H1 (cell line): ENCODE measurements at regions not wholly inside any gene's neighbourhood (a gene's known extent, or its start where the extent isn't known, plus 50 kb on each side); places are given as distances from the start of the nearest gene placed in this dataset.

Source experiments
- CTCF ChIA-PET: fragments of 300-600 bp; sonication (Branson Sonifier 250); formaldehyde crosslinking; loops from one replicate; lab custom pipeline; 2021; ENCODE audit not compliant: partially characterized antibody; lab: Charles Lee
- POLR2A ChIA-PET: fragments of 300-600 bp; sonication (Branson Sonifier 250); formaldehyde crosslinking; loops from one replicate; lab custom pipeline; 2021; ENCODE audit warnings: inconsistent platforms; ENCODE audit not compliant: partially characterized antibody; lab: Charles Lee
- DNase-seq, 2 experiments: peaks; one replicate each; pipeline versions ENCODE4 v3.0.0 to v3.0.0-alpha.2; 2010 to 2022; ENCODE audit warnings: low spot score in 2 of 2, low read depth in 1 of 2, mixed read lengths in 1 of 2
- FAIRE-seq: peaks from 2 replicates; lab custom pipeline; 2011; peaks lifted over from hg19 to GRCh38; lab: Jason Lieb, UNC
- H2AFZ ChIP-seq: 2 replicates; pipeline ENCODE4 v1.8.1; 2012; ENCODE audit warnings: low read length, inconsistent platforms
- H2AK5ac ChIP-seq: 2 replicates; pipeline ENCODE4 v1.6.1; 2013; ENCODE audit warnings: low read depth, low read length
- H2BK120ac ChIP-seq: replicated peaks from 2 replicates; pipeline ENCODE3; 2013; ENCODE audit warnings: low read depth, low read length, inconsistent platforms
- H2BK12ac ChIP-seq: 2 replicates; pipeline ENCODE4 v1.6.1; 2013; ENCODE audit warnings: low read depth, low read length
- H2BK15ac ChIP-seq: 2 replicates; pipeline ENCODE4 v1.6.1; 2013; ENCODE audit warnings: low read length
- H2BK20ac ChIP-seq: 2 replicates; pipeline ENCODE4 v1.6.1; 2013; ENCODE audit warnings: low read length
- H2BK5ac ChIP-seq: 2 replicates; pipeline ENCODE4 v1.6.1; 2013; ENCODE audit warnings: low read depth, low read length
- H3K14ac ChIP-seq: 2 replicates; pipeline ENCODE4 v1.6.1; 2013; ENCODE audit warnings: inconsistent platforms; ENCODE audit not compliant: insufficient read length
- H3K18ac ChIP-seq: 2 replicates; pipeline ENCODE4 v1.6.1; 2013; ENCODE audit warnings: low read length; ENCODE audit errors: extremely low read depth
- H3K23ac ChIP-seq: 2 replicates; pipeline ENCODE4 v1.6.1; 2013; ENCODE audit warnings: inconsistent platforms; ENCODE audit not compliant: insufficient read length
- H3K23me2 ChIP-seq: 2 replicates; pipeline ENCODE4 v1.6.1; 2013; ENCODE audit warnings: low read depth, low read length
- H3K27ac ChIP-seq: 2 replicates; pipeline ENCODE4 v1.6.1; 2011; ENCODE audit warnings: low read depth, low read length, inconsistent platforms
- H3K27me3 ChIP-seq, 4 experiments: replicated peaks in 1 of 4; 1 replicate in 1 of 4; 2 replicates in 3 of 4; pipeline versions ENCODE4 v1.6.1 to v1.8.1; 2011 to 2013; ENCODE audit warnings: low read length in 3 of 4, mild to moderate bottlenecking in 3 of 4, inconsistent platforms in 2 of 4, mixed read lengths in 2 of 4, moderate library complexity in 1 of 4; ENCODE audit not compliant: control insufficient read depth in 3 of 4, insufficient read depth in 3 of 4; ENCODE audit errors: extremely low read depth in 1 of 4
- H3K36me3 ChIP-seq, 4 experiments: 2 replicates each; pipeline versions ENCODE4 v1.6.1 to v1.8.1; 2011 to 2013; ENCODE audit warnings: mild to moderate bottlenecking in 4 of 4, low read length in 3 of 4, moderate library complexity in 2 of 4, control low read depth in 1 of 4, inconsistent platforms in 1 of 4; ENCODE audit not compliant: insufficient read depth in 4 of 4, control insufficient read depth in 2 of 4
- H3K4ac ChIP-seq: replicated peaks from 2 replicates; pipeline ENCODE3; 2013; ENCODE audit warnings: low read length, low read depth, mixed read lengths, inconsistent platforms; ENCODE audit not compliant: insufficient read length
- H3K4me1 ChIP-seq, 4 experiments: replicated peaks in 1 of 4; 1 replicate in 1 of 4; 2 replicates in 3 of 4; pipeline versions ENCODE4 v1.6.1 to v1.8.1; 2011 to 2013; ENCODE audit warnings: low read length in 3 of 4, inconsistent platforms in 2 of 4, mixed read lengths in 1 of 4; ENCODE audit not compliant: insufficient read depth in 4 of 4, control insufficient read depth in 3 of 4
- H3K4me2 ChIP-seq, 2 experiments: 2 replicates each; pipeline versions ENCODE4 v1.6.1 to v1.8.1; 2011 to 2013; ENCODE audit warnings: low read depth in 2 of 2, low read length in 2 of 2, control low read depth in 1 of 2, inconsistent platforms in 1 of 2, mild to moderate bottlenecking in 1 of 2; ENCODE audit not compliant: insufficient read depth in 1 of 2
- H3K4me3 ChIP-seq, 4 experiments: fragments of 200-600, 300-600 bp in 1 of 4; sonication (generic), shearing (Covaris generic), sonication (Bioruptor Twin) in 1 of 4; 2 replicates each; pipeline versions ENCODE4 v1.5.1 to v1.8.1; 2011 to 2016; ENCODE audit warnings: low read length in 4 of 4, low read depth in 3 of 4, control low read depth in 2 of 4, inconsistent platforms in 2 of 4, mild to moderate bottlenecking in 2 of 4, mixed read lengths in 1 of 4, moderate library complexity in 1 of 4; ENCODE audit not compliant: insufficient read depth in 2 of 4; ENCODE audit errors: extremely low read depth in 1 of 4
- H3K56ac ChIP-seq: replicated peaks from 2 replicates; pipeline ENCODE3; 2013; ENCODE audit warnings: low read depth, mild to moderate bottlenecking, mixed read lengths, low read length, inconsistent platforms; ENCODE audit not compliant: insufficient read length
- H3K79me1 ChIP-seq: 2 replicates; pipeline ENCODE4 v1.6.1; 2013; ENCODE audit warnings: low read depth, low read length, control low read depth
- H3K79me2 ChIP-seq, 2 experiments: 2 replicates each; pipeline versions ENCODE4 v1.6.1 to v1.8.1; 2012 to 2013; ENCODE audit warnings: low read length in 2 of 2, mild to moderate bottlenecking in 2 of 2, inconsistent platforms in 1 of 2; ENCODE audit not compliant: insufficient read depth in 2 of 2, control insufficient read depth in 1 of 2
- H3K9ac ChIP-seq, 4 experiments: replicated peaks in 1 of 4; 1 replicate in 1 of 4; 2 replicates in 3 of 4; pipeline versions ENCODE4 v1.6.1 to v1.8.1; 2011 to 2013; ENCODE audit warnings: low read depth in 3 of 4, low read length in 3 of 4, control low read depth in 2 of 4, mild to moderate bottlenecking in 2 of 4, moderate library complexity in 2 of 4, inconsistent platforms in 1 of 4; ENCODE audit errors: extremely low read depth in 1 of 4
- H3K9me3 ChIP-seq, 2 experiments: 2 replicates each; pipeline versions ENCODE4 v1.6.1 to v1.8.1; 2012 to 2013; ENCODE audit warnings: mild to moderate bottlenecking in 2 of 2, moderate library complexity in 2 of 2, control low read depth in 1 of 2, inconsistent platforms in 1 of 2, low read depth in 1 of 2, low read length in 1 of 2, mixed read lengths in 1 of 2; ENCODE audit not compliant: insufficient read depth in 2 of 2
- H4K20me1 ChIP-seq, 2 experiments: replicated peaks in 1 of 2; 2 replicates each; pipeline versions ENCODE3 to v1.8.1; 2011 to 2013; ENCODE audit warnings: inconsistent platforms in 2 of 2, low read length in 2 of 2, mild to moderate bottlenecking in 1 of 2; ENCODE audit not compliant: insufficient read depth in 2 of 2, control insufficient read depth in 1 of 2
- H4K5ac ChIP-seq: 2 replicates; pipeline ENCODE4 v1.6.1; 2013; ENCODE audit warnings: low read length, low read depth, mixed read lengths, inconsistent platforms; ENCODE audit not compliant: insufficient read length
- H4K8ac ChIP-seq: 2 replicates; pipeline ENCODE4 v1.8.0; 2013; ENCODE audit warnings: mild to moderate bottlenecking, moderate library complexity, low read length, inconsistent platforms; ENCODE audit not compliant: insufficient read depth; ENCODE audit errors: extremely low read depth
- H4K91ac ChIP-seq: replicated peaks from 2 replicates; pipeline ENCODE3; 2013; ENCODE audit warnings: low read length, mixed read lengths, inconsistent platforms; ENCODE audit not compliant: insufficient read length
- CTBP2 ChIP-seq: IDR thresholded peaks from 2 replicates; pipeline ENCODE4 v1.7.0; 2011; ENCODE audit warnings: borderline replicate concordance, mild to moderate bottlenecking, moderate library complexity, mixed read lengths, low read length; ENCODE audit not compliant: insufficient read depth, insufficient read length
- CTCF ChIP-seq, 3 experiments: IDR thresholded peaks; 1 replicate in 2 of 3; 2 replicates in 1 of 3; pipeline versions ENCODE4 v1.5.1 to v1.6.1; 2011; ENCODE audit warnings: low read length in 3 of 3, mild to moderate bottlenecking in 3 of 3, inconsistent platforms in 2 of 3, low read depth in 1 of 3, moderate library complexity in 1 of 3; ENCODE audit not compliant: insufficient read depth in 1 of 3; ENCODE audit errors: control extremely low read depth in 1 of 3
- JUND ChIP-seq: IDR thresholded peaks from 2 replicates; pipeline ENCODE4 v1.6.1; 2011; ENCODE audit warnings: mild to moderate bottlenecking, improper control_type of control experiment, low read length
- POLR2AphosphoS5 ChIP-seq: IDR thresholded peaks from 2 replicates; pipeline ENCODE4 v1.6.1; 2011; ENCODE audit warnings: low read depth, low read length
- RAD21 ChIP-seq, 2 experiments: IDR thresholded peaks in 1 of 2; conservative IDR thresholded peaks in 1 of 2; 2 replicates each; pipeline ENCODE4 v1.6.1; 2011; ENCODE audit warnings: low read depth in 2 of 2, low read length in 2 of 2, improper control_type of control experiment in 1 of 2, inconsistent platforms in 1 of 2, mild to moderate bottlenecking in 1 of 2, moderate library complexity in 1 of 2
- RXRA ChIP-seq: IDR thresholded peaks from 2 replicates; pipeline ENCODE4 v1.6.1; 2011; ENCODE audit warnings: low read depth, mild to moderate bottlenecking, low read length, moderate library complexity; ENCODE audit not compliant: insufficient read depth
- SAP30 ChIP-seq: fragments of 300-600 bp; sonication (generic); IDR thresholded peaks from 2 replicates; pipeline ENCODE4 v1.7.1; 2012; ENCODE audit warnings: low read length, moderate library complexity, mild to moderate bottlenecking, inconsistent platforms; ENCODE audit not compliant: insufficient read depth, insufficient replicate concordance
- SIRT6 ChIP-seq: IDR thresholded peaks from one replicate; pipeline ENCODE4 v1.7.1; 2012; ENCODE audit warnings: low read length, inconsistent platforms
- SP2 ChIP-seq: IDR thresholded peaks from 2 replicates; pipeline ENCODE4 v1.6.1; 2012; ENCODE audit warnings: mild to moderate bottlenecking, low read length, inconsistent platforms
- WGBS, 2 experiments: shearing (Covaris generic) in 1 of 2; methylation state at CpG; one replicate each; pipeline versions ENCODE4 v1.1.6 to v1.1.7; 2013 to 2015; ENCODE audit warnings: low lambda C conversion rate in 2 of 2, mixed read lengths in 2 of 2, inconsistent platforms in 1 of 2, low coverage in 1 of 2, missing lambda C conversion rate in 1 of 2; ENCODE audit not compliant: insufficient replicate concordance in 2 of 2, insufficient coverage in 1 of 2, insufficient read length in 1 of 2; ENCODE audit errors: extremely low coverage in 1 of 2, missing lambda C conversion rate in 1 of 2; 5-methylcytosine and 5-hydroxymethylcytosine counted together

DNA sequence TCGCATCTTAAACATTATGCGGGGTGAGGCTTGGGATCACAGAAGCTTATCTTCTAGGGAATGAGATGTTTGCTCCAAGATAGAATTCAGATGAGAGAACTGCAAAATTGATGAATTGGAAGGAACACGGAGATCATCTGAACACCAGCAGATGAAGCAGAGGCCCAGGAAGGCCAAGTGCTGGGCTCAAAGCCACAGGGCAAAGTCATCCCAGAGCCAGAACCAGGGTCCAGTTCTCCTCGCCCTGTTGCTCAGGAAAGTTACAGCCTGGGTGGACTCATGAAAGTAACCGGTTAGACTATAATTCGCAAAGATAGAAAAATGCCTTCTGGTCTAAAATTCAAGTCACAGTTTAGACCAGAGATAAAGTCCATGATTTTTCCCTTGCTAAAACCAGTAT lies 456.1 kb upstream of the ID2 start:
- Histone ChIP-seq H3K9ac (no peak overlapping the region), H2BK15ac (no peak overlapping the region), H3K27ac (no peak overlapping the region), H2AK5ac (no peak overlapping the region), H4K20me1 (no peaks in the 10 kb centered on the region), H2BK20ac (no peak overlapping the region), H3K79me1 (no peaks in the 10 kb centered on the region), H2BK120ac (no peak overlapping the region), H3K4ac (no peak overlapping the region), H3K36me3 (no peaks in the 10 kb centered on the region), H3K4me1 (peaks cover 0 to 8% (median 5%) of the 10 kb centered on the region in 4 experiments; a peak in 6 of 7 replicates), H3K18ac (no peak overlapping the region), H4K5ac (no peak overlapping the region), H4K91ac (no peak overlapping the region), H3K79me2 (no peaks in the 10 kb centered on the region), H3K56ac (no peak overlapping the region), H3K9me3 (no peaks in the 10 kb centered on the region), H3K27me3 (no peaks in the 10 kb centered on the region), H2BK5ac (no peak overlapping the region), H4K8ac (no peak overlapping the region), H3K4me2 (no peak overlapping the region), H3K23me2 (no peaks in the 10 kb centered on the region), H3K4me3 (no peak overlapping the region), H3K23ac (no peak overlapping the region), H3K14ac (no peak overlapping the region), H2AFZ (no peak overlapping the region), H2BK12ac (no peak overlapping the region; the same call in 1 of the 2 replicates)
- DNase-seq (no peak), FAIRE-seq (no peak)
- POLR2A ChIA-PET = no interaction called here
- CTCF ChIA-PET = no interaction called here
- 97% methylated on average over 6 of the region's 6 CpGs; no CpG with 5 or more reads in 1 of the 2 experiments for WGBS, 2 experiments
- no peak for TF ChIP-seq CTCF (IDR thresholded peaks at IDR 0.05; ENCODE audit: control extremely low read depth in 1 of 3, insufficient read depth in 1 of 3, low read depth in 1 of 3, low read length in 3 of 3)
- TF ChIP-seq SAP30 = no peak
- TF ChIP-seq SP2 = no peak
- TF ChIP-seq CTBP2 = no peak
- no peak for TF ChIP-seq RXRA
- TF ChIP-seq RAD21 (IDR thresholded peaks at IDR 0.05 in 1 of 2, conservative IDR thresholded peaks at IDR 0.05 in 1 of 2; ENCODE audit: low read depth in 2 of 2, low read length in 2 of 2) = no peak
- no peak for TF ChIP-seq JUND
- TF ChIP-seq POLR2AphosphoS5 = no peak
- no peak for TF ChIP-seq SIRT6
